B cell (primary cell): ENCODE measurements at regions not wholly inside any gene's neighbourhood (a gene's known extent, or its start where the extent isn't known, plus 50 kb on each side); places are given as distances from the start of the nearest gene placed in this dataset.

Experiments used
- EZH2 ChIP-seq: IDR thresholded peaks from 2 replicates; pipeline ENCODE4 v1.6.1; 2012; ENCODE audit warnings: borderline replicate concordance, low read depth, mild to moderate bottlenecking, moderate library complexity, low read length; ENCODE audit not compliant: insufficient read depth, poor library complexity, severe bottlenecking
- TF ChIP-seq, protein P1 (sequence below): fragments of 200-600 bp; IDR thresholded peaks from one replicate; pipeline ENCODE4 v1.8.0; 2022; ENCODE audit warnings: antibody characterized with exemption, mild to moderate bottlenecking

GRCh38 chr1:214224611-214225354, 56.2 kb upstream of the SMYD2 start:
- TF ChIP-seq, protein P1, sequence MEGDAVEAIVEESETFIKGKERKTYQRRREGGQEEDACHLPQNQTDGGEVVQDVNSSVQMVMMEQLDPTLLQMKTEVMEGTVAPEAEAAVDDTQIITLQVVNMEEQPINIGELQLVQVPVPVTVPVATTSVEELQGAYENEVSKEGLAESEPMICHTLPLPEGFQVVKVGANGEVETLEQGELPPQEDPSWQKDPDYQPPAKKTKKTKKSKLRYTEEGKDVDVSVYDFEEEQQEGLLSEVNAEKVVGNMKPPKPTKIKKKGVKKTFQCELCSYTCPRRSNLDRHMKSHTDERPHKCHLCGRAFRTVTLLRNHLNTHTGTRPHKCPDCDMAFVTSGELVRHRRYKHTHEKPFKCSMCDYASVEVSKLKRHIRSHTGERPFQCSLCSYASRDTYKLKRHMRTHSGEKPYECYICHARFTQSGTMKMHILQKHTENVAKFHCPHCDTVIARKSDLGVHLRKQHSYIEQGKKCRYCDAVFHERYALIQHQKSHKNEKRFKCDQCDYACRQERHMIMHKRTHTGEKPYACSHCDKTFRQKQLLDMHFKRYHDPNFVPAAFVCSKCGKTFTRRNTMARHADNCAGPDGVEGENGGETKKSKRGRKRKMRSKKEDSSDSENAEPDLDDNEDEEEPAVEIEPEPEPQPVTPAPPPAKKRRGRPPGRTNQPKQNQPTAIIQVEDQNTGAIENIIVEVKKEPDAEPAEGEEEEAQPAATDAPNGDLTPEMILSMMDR: no peak
- no peak for TF ChIP-seq EZH2
